DMS114 treated with DMSO at 0.1 percent for 48 hours (cell line): ENCODE measurements at regions not wholly inside any gene's neighbourhood (a gene's known extent, or its start where the extent isn't known, plus 50 kb on each side); places are given as distances from the start of the nearest gene placed in this dataset.

Source experiments
- DNase-seq: peaks from one replicate; lab custom pipeline; 2025; ENCODE audit not compliant: unreplicated experiment; lab: John Stamatoyannopoulos, UW

- DNase-seq, result no peak
Measured at GRCh38 chr1:30194046-30194619, 529.3 kb downstream of the MATN1 start.

DNA sequence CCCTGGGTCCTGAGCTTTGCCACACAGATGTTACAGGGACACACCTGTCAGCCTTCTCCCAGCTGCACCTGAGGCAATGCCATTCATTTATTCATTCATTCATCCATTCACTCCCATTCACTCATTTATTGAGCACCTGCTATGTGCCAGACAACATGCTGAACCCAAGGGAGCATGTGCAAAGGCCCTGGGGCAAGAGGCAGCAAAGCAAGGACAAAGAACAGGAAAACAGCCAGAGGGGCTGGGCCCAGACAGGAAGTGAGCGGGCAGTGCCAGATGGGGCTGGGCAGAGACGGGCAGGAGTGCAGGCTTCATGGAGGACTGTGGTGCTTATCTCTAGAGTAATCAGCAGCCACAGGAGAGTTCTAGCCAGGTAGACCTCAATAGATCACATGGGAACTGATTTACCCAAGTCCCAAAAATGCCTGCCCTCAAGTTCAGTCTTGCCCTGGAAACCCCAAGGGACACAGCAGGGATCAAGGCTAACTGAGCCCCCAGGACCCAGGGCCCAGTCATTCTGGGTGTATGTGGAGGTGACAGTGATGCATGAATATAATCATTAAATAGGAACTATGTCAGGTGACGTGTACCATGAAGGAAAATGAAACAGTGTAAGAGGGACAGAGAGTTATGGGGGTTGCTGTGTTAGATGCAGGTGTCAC, 530.3 kb downstream of the MATN1 start:
- DNase-seq, result no peak

- no peak for DNase-seq
Measured at GRCh38 chr1:30191154-30191702, 532.2 kb downstream of the MATN1 start.

DNA sequence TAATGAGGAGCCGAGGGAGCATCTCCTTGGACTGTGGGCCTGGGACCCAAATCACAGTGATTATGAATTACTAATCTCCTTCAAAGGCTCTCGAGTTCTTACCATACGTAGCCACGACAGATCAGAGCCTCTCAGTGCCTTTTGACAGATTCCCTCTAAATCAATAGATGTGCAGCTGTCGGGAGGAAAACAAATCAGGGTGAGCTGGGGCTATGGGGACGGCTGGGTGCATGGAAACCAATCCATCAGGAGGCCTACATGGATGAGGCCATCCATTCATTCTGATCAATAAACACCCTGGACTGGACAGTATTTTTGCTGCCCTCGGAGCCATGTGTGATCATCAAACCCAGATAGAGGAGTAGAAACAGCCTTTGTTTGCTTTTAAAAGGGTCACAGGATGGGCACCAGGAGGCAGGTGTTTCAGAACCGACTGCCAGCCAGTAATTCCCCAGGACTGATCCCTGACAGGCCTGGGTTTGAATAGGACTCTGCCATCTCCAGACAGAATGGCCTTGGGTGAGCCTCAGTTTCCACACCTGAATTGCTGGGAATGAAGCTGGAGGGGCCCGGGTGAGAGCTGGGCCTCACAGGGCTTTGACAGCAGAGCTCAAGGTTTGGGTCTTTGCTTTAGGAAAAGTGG, 532.8 kb downstream of the MATN1 start:
- DNase-seq, result no peak

- no peak for DNase-seq
Measured at GRCh38 chr1:30189818-30190500, 533.4 kb downstream of the MATN1 start.

- DNase-seq, result no peak
Measured at GRCh38 chr1:30188999-30189398, 534.4 kb downstream of the MATN1 start.

DNA sequence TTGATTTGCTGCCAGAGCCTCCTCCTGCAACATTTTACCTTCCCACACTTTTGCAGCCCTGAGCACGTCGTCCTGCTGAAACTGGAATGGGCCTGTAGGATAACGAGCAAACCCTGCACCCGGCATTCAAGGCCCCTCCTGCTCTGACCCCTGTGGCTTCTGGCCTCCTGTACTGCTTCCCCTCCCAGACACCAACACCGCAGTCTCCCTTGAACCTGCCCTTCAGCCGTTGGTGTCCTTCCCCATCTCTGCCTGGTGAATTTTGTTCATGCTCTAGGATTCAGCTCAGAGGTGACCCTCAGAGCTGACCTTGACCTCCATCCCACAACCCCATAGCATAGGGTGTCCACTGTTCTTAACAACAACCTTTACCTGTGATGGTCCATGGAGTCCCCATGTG, 535.1 kb downstream of the MATN1 start:
- no peak for DNase-seq

GRCh38 chr1:30187413-30188023, 535.9 kb downstream of the MATN1 start:
- DNase-seq, result no peak

GRCh38 chr1:30186586-30186985, 536.8 kb downstream of the MATN1 start:
- DNase-seq, result no peak

GRCh38 chr1:30185809-30186208, 537.6 kb downstream of the MATN1 start:
- no peak for DNase-seq

GRCh38 chr1:30185313-30185712, 538.1 kb downstream of the MATN1 start:
- no peak for DNase-seq

- no peak for DNase-seq
Measured at GRCh38 chr1:30184393-30185141, 538.8 kb downstream of the MATN1 start.

DNA sequence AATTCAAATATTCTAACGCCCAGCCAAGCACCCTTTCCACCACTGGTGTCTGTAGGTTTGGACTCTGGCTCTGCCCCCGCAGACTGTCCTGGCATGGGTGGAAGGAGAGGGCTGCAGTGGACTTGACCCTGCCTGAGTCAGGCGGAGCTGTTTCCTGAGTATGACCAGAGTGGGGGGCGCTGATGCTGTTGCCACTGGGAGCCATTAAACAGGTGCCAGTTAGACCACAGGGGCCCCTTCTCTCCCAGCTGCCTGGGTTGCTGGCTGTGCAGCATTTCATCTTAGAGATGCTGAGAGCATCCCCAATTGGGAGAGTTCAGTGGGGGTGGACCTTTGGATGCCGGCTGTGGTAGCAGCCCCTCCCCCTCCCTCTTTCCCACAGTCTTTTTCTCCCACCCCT, 539.5 kb downstream of the MATN1 start:
- DNase-seq, result no peak

- DNase-seq, result no peak
Measured at GRCh38 chr1:30183006-30183405, 540.4 kb downstream of the MATN1 start.

- no peak for DNase-seq
Measured at GRCh38 chr1:30179942-30180543, 543.3 kb downstream of the MATN1 start.

- DNase-seq, result no peak
Measured at GRCh38 chr1:30176477-30176876, 546.9 kb downstream of the MATN1 start.

GRCh38 chr1:30174499-30174898, 548.9 kb downstream of the MATN1 start:
- no peak for DNase-seq

DNA sequence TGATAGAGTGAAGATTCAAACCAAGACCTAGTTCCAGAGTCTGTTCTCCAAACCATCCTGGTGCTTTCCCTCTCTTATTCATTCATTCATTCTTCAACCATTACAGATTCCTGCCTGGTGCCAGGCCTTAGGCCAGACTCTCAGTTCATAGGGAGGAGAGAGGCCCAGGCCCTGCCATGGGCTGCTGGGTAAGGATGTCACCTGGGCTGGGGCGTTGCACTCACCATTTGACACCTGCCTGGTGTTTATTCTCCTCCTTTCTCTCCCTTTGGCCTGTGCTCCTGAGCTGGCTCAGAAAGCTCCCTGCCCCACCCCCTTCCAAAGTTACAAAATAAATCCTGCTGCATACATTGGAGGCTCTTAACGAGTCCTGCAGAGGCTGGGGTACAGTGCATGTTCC, 549.8 kb downstream of the MATN1 start:
- DNase-seq, result no peak

DNA sequence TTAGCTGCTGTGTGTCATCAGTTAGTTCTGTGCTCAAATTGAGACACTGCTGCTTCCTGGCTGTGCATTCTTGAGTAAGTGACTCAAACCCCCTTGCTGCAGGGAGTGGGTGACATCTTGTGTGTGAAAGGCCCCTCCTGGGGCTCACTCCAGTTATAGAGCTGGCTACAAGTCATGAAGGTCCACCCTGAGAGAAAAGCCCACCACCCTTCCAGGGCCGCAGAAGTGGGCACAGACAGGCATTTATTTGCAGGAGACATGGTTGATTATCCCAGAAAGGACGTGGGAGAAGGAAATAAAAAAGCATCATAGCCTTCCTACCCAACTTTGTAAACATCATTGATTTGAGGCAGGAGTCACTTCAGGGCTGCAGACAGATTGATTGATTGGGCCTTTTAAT, 550.6 kb downstream of the MATN1 start:
- no peak for DNase-seq

DNA sequence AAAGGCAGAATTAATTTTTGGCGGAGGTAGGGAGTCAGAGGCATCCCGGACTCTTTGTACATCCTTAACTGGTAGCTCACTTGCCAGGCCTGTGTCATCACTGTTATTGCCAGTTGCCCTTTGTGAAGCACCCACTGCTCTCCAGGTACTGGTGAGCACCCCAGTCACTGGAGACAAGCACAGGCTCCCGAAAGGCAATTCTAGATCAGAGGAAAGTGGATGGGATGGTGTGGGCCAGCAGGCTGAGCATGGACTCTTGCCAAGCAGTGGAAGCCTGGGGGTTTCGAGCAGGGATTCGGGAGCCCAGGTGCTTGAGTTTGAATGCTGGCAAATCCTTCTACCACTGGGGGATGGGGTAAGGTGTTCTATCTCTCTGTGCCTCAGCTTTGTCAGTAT, 551.1 kb downstream of the MATN1 start:
- no peak for DNase-seq
